NCI-H82 (cell line): ENCODE measurements at regions not wholly inside any gene's neighbourhood (a gene's known extent, or its start where the extent isn't known, plus 50 kb on each side); places are given as distances from the start of the nearest gene placed in this dataset.

ENCODE experiments used
- DNase-seq: peaks from one replicate; lab custom pipeline; 2025; lab: John Stamatoyannopoulos, UW

- no peak for DNase-seq
These were observed 325.3 kb upstream of the TEX13C start for GRCh38 chrX:124994404-124994803.

- no peak for DNase-seq
These were observed 315.8 kb upstream of the TEX13C start for GRCh38 chrX:125003746-125004446.

- DNase-seq: no peak
These were observed 314.9 kb upstream of the TEX13C start for GRCh38 chrX:125004799-125005198.

GRCh38 chrX:125005863-125006262, 313.8 kb upstream of the TEX13C start:
- no peak for DNase-seq

GRCh38 chrX:125006704-125007103, 313.0 kb upstream of the TEX13C start:
- DNase-seq: no peak

GRCh38 chrX:125012585-125012984, 307.1 kb upstream of the TEX13C start:
- no peak for DNase-seq

- DNase-seq: no peak
These were observed 290.5 kb upstream of the TEX13C start for GRCh38 chrX:125029131-125029530.
